NCI-H1436 (cell line): ENCODE measurements at regions not wholly inside any gene's neighbourhood (a gene's known extent, or its start where the extent isn't known, plus 50 kb on each side); places are given as distances from the start of the nearest gene placed in this dataset.

Experiments used
- DNase-seq: peaks from one replicate; lab custom pipeline; 2025; lab: John Stamatoyannopoulos, UW

DNA sequence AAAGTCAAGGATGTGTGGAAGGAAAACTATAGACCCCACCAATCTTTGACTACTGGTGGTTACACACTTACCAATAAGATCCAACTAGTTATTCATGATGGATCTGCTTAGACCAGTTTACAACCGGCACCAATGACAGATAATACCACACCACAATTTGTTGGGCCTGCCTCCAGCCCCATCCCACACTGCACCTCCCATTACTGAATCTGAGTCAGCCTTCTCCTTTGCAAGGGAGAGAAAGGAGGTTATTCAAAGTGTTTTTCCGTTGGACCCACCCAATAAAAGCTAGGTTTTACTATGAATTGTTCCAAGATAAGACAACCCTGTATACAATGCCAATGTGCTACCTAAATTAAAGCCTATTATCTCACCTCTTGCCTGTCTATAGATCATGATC lies 453.5 kb downstream of the MTRR start:
- no peak for DNase-seq

DNA sequence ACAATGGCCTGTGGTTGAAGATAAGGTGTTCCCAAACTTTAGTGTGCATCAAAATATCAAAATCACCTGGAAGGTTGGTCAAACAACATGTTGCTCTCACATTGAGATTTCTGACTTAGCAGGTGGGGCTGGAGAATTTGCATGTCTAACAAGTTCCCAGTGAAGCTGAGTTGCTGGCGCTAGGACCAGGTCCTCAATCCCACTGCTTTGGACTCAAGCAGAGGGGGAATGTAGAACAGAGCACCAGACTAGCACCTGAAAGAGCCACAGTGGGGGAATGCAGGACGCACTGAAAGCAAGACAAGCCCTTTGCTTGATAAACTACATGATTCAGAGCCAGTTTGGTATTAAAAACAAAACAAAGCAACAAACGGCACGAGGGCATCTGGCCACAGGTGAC lies 458.1 kb downstream of the MTRR start:
- DNase-seq: no peak

DNA sequence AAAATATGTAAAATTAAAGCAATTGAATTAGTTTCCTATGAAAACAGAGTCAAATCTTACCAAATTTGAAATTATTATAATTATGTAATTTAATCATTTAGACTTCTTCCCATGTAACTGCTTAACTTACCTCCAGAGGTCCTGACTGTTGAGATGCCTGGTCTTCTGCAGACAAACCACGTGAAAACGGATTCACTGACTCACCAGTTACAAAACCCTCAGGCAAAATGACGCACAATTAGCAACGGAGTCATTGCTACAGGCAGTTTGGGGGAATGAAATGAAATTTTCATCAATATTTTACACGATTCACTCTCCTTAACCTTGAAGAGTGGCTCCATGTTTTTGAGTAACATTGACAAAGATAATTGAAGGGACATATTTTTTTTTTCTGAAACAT lies 460.8 kb downstream of the MTRR start:
- DNase-seq: no peak

DNA sequence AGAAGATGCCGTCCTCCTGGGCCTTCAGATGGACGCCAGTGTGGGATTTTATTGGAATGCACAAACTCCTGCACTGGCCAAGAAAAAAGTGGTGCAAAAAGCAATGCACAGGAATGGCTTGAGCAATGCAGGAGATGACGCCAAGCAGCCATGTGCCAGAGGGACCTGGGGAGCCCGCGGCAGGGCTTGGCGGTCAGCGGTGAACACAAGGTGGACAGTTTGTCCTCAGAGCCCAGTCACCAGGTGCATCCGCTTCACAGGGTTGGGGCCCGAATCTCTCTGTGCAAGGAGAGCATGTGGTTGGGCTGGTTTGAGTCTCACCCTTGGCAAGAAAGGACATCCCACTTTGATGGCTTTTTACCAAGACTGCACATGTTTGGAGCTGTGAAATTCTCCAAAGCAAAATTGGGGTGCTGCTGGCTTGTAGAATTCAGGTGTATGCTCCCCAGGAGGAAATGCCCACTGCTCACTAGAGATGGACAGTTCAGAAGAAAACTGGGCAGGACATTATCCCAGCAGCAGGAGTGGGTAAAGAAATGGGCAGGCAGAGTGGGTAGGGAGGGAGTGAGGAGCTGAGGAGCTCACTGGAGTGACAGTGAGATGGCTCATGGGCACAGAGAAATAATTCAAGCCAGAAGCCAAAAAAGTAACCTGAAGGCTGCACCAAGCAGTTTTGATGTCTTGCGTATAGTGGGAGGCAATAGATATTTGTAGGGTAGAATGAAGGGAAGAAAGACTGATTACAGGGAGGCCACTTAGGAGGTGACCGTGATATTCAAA lies 463.9 kb downstream of the MTRR start:
- DNase-seq: no peak

DNA sequence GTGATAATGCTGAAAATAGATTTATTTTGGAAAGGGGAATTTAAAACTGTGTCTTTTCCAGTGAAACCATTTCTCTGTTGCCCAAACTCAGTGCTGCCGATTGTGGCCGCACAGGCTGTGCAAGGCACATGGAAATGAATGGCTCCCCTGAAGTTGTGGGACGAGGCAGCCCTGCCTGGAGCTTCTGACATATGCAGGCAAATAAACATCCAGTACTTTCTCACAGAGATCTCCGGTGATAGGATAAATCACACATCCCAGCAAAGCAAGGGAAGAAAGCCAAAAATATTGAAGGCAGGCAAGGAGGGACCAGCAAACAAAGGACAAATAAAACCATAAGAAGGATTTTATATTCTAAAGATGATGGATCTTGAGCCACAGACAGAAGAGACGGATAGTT lies 464.5 kb downstream of the MTRR start:
- no peak for DNase-seq

DNA sequence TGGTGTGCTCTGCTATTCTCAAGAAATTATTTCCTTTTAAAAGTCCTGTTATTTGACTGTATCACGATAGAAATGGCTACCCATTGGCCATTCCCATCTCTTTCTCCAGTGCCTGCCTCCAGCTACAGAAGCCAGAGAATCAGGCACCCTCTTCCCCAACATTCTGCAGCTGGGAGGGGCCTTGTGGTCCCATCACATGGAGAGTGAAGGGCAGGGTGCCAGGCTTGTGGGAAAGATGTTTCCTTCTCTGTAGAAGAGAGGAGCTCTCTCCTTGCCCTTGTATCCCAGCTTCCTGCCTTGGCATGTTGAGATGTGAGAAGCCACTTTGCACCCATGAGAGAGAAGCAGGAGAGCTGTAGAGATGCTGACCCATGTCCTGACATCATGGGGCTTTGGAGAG lies 465.0 kb downstream of the MTRR start:
- DNase-seq: no peak

DNA sequence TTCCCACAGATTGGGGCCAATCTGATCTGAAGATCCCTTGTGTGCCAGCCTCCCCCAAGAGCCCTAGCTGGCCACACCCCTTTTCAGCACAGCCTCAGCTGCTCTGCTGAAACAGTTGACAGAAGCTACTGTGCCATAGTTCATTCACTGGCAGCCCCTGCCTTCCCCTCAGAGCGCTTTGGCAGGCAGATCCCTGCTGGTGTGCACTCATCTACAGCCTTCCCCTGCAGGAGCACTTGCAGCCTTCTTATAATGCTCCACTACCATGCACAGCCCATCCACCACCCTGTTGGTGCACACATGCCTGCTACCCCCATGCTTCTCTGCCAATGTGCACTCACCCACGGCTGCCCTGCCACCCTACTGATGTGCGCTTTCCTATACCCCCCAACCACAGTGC lies 471.3 kb downstream of the MTRR start:
- DNase-seq: no peak

DNA sequence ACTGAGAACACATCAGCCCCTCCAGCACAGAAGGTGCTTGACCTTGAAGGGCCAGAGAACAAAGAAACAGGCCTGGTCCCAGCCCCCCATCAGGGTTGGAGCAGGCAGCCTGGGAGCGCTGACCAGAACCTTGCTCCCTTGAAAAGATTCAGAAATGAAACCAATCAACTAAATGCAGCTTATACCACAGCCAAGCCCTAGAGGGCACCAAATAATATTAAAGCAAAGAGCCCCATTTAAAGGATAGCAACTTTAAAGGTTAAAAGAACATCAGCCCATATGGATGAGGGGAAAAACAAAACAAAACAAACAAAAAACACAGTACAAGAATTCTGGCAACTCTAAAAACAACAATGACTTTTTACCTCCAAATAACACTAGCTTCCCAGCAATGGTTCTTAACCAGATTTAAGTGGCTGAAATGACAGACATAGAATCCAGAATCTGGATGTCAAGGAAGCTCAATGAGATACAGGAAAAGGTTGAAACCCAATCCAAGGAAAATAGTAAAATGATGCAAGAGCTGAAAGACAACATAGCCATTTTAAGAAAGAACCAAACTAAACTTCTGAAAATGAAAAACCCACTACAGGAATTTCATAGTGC lies 471.9 kb downstream of the MTRR start:
- DNase-seq: no peak

DNA sequence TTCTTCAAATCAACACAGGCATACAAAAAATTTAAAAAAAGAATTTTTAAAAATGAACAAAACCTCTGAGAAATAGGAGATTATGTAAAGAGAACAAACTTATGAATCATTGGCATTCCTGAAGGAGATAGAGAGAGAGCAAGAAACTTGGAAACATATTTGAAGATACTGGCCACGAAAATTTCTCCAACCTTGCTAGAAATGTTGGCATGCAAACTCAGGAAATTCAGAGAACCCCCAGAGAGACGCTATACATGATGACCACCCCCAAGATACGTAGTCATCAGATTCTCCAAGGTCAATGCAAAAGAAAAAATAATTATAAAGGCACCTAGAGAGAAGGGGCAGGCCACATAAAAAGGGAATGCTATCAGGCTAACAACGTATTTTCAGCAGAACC lies 472.5 kb downstream of the MTRR start:
- DNase-seq: no peak

DNA sequence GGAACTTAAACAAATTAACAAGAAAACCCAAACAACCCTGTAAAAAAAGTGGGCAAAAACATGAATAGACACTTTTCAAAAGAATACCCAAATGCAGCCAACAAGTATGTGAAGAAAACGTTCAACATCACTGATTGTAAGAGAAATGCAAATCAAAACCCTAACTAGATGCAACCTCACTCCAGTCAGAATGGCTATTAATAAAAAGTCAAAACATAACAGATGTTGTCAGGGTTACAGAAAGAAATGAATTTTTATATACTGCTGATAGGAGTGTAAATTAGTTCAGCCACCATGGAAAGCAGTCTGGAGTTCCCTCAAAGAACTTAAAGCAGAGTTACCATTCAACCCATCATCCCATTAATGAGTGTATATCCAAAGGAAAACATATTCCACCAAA lies 479.0 kb downstream of the MTRR start:
- no peak for DNase-seq

DNA sequence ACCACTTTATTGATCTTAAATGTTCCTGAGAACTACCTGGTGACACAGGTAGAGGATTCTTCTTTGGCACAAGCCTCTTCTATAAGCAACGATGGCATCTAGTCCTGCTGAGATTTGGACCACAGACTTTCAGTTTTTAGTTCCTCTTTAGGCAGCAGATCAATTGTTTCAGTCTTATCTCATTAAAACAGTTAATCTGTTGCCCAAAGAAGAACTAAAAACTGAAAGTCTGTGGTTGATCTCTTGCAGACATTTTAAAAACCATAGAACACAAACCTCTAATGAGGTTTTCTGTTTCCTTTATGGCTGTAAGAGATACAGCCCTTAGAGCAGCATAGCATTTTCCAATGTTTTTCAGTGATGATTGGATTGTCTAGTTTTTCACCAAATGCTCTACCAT lies 480.9 kb downstream of the MTRR start:
- no peak for DNase-seq

DNA sequence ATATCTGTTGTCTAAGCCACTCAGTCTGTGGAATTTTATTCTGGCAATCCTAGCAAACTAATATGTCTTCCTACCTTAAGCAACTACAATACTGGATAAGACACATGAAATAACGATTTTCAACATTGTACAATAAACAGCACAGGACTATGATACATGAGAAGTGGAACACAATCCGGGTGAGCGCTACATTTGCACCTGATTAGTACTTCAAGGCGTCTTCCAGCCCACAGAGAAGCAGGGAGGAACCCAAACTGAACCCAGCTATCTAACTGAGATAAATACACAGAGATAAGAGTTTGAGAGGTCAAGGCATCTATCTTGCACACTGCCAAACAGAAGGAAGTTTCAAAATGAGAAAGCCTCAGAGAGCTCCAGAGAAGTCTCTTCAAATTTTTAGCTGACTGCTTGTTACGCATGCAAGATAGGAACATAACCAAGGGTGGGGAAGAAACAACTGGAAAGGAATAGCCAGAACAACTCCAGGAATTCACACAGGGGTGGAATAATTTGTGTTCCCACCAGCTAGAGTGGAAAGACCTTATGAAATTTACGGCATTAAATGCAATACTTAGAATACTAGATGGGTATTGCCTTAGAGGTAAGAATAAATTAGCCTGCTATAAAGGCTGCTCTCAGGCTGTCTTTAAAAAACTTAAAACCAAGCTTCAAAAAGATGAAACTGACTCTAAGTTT lies 481.8 kb downstream of the MTRR start:
- no peak for DNase-seq

DNA sequence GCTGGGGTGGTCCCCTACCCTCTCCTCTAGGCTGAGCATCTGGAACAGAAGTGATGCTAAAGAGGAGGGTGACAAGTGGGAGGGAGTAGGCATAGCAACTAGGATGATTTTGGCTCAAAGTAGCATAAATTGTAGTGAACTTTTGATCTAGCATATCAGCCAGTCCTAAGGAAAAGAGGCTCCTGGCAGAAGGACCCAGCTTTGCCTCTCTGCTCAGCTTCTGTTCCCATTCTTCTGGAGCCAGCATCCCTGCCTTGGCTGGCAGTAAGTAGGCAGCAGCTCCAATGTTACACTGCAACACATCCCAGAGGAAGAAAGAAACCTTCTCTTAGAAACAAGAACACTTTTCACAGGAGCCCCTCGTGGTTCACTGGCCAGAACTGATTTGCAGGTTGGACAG lies 487.0 kb downstream of the MTRR start:
- no peak for DNase-seq

DNA sequence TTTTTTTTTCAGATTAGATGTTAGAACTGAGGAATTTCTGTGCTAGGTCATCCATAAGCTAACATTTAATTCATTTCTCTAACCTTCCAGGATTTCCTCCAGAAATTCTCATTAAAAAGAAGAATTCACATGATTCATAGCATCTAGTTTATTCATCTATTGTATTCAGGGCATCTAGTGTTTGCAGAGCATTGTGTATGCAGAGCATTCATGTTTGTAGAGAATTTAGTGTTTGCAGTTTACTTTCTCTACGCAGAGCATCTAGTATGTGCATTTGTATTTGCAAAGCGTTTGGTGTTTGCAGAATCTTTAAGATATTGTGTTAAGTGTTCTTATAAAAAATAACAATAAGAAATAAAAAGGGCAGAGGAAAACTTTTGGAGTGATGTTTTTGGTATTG lies 491.1 kb downstream of the MTRR start:
- DNase-seq: no peak

DNA sequence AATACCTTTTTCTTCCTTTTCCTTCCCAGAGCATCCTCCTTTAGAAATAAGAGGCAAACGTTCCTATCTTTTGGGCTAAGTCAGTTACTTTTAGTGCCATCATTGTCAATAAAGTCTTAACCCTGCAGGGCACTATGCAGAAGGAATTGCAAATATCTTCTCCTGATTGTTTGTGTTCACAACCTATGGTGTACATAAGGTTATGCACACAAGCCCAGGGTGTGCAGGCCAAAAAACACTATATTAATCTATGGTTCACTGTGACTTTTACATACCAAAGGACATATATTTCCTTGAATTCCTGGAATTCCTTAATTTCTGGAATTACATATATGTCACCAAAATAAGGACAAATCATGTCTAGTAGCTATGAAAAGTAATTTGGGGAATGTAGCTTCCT lies 493.5 kb downstream of the MTRR start:
- DNase-seq: no peak

DNA sequence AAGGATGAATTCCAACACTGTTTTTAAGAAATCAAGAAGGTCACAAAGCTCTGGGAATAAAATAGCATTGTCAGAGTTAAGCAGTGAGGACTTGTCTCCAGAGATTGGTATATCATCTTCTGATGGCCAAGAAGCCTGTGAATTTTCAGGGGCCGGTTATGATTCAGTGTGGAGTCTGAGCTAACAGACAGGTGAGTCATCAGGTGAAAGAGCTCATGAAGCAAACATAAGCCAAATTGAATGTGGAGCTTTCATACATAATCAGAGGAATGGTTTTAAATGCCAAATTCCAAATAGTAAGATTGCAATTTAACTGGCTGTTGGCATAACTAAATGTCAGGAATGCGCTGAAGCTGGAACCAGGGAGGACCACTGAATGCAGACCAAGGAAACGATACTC lies 494.2 kb downstream of the MTRR start:
- no peak for DNase-seq

DNA sequence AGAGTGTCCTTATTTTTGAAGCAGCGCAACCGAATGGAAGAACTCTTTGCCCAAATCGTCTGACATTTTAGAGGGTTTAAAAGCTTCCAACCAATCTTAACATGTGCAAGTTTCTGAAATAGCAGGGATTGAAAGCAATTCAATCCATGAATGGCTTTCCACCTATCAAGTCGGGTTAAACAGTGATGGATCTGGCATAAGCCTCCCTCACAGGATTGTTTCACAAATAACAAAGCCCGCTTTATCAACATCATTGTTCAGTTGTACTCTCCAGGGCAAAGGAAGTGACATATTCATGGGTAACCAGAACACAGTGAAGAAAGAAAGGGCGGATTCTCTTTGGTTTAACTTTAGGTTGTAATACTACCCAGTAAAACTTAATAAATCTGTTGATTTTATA lies 497.3 kb downstream of the MTRR start:
- no peak for DNase-seq

DNA sequence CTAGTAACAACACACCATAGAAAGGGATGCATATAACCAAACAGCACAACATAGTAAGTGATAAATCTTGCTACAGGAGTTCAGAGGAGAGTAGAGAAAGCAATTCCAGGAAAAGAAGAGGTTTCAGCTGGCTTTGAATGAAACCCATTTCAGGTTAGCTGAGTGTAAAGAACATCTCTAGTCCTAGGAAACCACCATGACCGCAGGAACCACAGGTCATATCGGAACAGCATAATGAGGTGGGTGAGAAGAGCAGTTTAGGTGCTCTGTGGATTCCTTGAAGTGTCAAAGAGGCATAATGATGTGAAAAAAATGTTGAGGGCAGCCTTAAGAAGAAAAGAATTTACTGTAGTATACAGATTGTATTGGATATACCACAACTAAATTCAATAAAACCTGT lies 507.5 kb downstream of the MTRR start:
- DNase-seq: no peak

DNA sequence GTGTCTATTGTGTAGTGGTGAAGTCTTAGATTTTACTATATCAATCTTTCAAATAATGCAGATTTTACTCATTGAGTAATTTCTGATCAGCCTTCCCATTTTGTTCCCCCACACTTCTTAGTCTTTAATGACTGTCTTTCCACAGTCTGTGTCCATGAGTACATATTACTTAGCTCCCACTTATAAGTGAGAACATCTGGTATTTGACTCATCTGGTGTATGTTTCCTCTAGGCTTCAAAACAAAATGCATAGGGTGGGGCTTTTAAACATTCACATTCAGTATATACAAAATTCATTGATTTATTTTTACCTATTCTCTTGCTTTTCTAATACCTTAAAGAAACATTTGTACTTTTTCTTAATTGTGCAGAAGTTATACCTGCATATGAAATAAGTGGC lies 513.0 kb downstream of the MTRR start:
- DNase-seq: no peak

DNA sequence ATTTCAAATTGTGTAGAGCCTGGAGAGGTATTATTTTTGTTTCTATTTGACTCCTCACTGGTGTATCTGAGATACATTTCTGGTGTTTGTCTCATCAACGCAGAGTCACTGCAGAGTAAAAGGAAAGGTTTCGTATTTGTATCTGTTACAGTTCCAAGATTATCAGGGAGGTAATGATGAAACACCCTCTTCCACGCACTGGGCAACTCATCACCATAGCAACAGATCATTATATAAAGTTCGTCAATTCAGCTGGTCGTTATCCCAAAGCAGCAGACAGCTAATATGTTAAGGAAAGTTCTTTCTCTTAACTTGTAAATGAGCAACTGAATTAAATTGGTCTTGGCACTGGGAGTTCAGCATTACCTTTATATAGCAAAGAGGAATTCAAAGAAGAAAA lies 513.5 kb downstream of the MTRR start:
- DNase-seq: no peak

DNA sequence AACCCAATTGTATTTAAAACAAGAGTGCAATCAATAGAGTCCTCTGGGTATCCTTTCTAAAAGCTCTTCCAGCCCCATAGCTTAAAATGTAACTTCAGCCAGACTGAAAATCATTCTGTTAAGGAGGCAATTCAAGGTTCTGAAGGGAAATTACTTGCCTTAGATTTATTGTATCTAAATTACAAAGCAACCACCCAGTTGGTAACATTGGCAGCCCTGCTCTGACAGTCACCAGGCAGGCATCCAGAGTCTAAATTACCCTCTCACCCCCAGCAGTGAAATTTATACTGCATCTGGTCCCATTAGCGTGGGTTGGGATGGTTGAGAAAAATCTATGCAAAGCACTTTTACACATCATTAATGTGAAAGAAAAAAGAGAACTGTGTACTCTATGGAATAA lies 514.7 kb downstream of the MTRR start:
- DNase-seq: peak; percentile 76

DNA sequence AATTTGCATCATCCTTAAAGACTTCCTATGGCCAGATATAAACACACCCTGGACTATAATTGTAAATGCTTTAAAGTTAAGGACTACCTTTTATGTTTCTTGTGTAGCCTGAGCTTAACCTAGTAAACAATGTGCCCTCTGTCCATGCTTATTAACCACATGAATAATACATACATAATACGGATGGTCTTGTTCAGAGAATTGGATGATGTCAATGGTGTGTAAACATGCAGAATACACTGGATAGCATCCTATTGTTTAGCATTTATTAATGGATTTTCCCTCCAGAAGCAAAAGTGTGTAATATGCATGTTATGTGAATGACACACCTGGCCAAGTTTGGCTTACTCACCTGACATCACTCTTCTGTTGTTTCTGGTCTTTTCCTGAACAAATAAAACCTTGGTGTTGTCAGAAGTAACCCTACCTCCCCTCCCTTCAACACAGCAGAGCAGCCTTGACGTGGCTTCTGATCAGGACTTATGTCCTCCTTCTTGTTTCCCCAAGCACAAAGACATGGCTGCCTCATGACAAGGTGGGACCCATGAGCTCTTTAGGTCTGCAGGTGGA lies 517.9 kb downstream of the MTRR start:
- no peak for DNase-seq

DNA sequence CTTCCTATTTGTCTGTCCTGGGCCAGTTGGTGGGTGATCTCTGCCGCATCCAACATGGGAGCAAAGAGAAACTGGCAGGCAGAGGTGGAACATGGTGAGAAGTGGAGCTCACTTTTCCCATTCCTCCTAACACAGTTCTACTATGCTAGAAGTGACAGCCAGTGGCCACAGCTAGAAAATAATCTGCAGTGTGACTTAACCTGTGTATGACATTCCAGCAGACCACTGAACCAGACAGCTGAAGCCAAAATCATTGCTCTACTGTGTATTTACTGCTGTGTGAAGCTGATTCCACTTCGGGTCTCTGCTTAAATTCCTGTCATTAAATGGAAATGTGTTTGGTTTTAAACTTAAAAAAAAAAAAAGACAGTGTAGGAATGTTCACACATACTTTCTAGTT lies 523.0 kb downstream of the MTRR start:
- DNase-seq: no peak
